ENCODE measurements at regions not wholly inside any gene's neighbourhood (a gene's known extent, or its start where the extent isn't known, plus 50 kb on each side); places are given as distances from the start of the nearest gene placed in this dataset.

DNA sequence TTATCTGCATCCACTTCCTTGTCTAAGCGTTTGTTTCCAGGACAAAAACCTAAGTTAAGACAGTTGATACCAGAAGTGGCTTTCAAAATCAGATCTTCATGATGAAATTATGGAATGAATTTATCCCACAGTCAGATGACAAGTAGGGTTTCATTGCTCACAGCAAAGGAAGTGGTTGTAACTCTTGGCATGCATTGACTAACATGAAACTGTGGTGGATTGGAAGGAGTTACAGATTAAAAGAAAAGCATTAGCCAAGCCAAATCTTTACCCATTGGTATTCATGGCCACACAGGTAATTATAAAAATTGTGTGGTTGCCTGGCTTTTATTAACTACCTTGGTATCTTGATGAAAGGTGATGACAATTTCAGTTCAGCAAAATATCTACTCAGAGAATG is 438.0 kb upstream of the NXPH2 start:
- no peak for TF ChIP-seq GATA2 (IDR thresholded peaks at IDR 0.05; ENCODE audit: low read depth, low read length)
- TF ChIP-seq GATA3 (IDR thresholded peaks at IDR 0.05; ENCODE audit: low read depth, low read length): no peak

DNA sequence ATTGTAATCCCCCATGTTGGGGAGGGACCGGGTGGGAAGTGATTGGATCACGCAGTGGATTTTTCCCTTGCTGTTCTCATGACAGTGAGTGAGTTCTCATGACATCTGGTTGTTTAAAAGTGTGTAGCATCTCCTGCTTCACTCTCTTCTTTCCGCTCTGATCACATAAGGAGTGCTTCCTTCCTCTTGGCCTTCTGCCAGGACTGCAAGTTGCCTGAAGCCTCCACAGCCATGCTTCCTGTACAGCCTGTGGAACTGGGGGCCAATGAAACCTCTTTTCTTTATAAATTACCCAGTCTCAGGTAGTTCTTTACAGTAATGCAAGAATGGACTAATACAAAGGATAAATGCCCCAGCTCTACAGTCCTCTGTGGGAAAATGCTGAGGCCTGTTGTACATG is 437.5 kb upstream of the NXPH2 start:
- TF ChIP-seq GATA3 (IDR thresholded peaks at IDR 0.05; ENCODE audit: low read depth, low read length): no peak
- TF ChIP-seq GATA2 (IDR thresholded peaks at IDR 0.05; ENCODE audit: low read depth, low read length): no peak

DNA sequence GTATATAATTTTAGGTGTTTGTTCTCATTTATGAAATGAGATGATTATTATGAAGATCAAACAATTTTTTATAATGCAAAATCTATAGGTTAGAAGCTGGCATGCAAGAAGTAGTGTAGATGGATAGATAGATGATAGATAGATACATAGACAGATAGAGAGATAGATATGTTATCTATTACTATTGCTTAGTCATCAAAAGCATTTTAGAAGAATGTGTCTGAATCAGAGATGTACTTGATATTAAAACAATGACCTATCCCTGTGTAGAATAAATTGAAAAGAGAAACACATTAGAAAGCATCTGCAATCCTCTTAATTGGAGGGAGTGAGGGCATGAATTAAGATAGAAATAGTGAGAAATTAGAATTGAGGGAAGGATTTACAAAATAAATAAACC is 436.2 kb upstream of the NXPH2 start:
- TF ChIP-seq GATA2 (IDR thresholded peaks at IDR 0.05; ENCODE audit: low read depth, low read length): no peak
- no peak for TF ChIP-seq GATA3 (IDR thresholded peaks at IDR 0.05; ENCODE audit: low read depth, low read length)

DNA sequence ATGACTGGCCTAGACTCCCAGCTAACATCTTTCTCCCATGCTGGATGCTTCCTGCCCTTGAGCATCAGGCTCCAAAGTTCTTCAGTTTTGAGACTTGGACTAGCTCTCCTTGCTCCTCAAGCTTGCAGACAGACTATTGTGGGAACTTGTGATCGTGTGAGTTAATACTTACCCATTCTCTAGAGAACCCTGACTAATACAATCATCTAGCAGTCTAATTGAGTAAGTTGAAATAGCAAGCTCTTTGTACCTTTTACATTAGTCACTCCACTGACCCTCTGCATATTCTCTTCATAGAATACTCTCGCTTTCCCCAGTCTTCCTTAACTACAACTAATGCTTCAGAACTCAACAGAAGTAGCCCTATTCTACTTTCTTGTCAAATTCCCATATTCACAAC is 434.6 kb upstream of the NXPH2 start:
- TF ChIP-seq GATA3 (IDR thresholded peaks at IDR 0.05; ENCODE audit: low read depth, low read length) (no peak), GATA2 (IDR thresholded peaks at IDR 0.05; ENCODE audit: low read depth, low read length) (no peak)

DNA sequence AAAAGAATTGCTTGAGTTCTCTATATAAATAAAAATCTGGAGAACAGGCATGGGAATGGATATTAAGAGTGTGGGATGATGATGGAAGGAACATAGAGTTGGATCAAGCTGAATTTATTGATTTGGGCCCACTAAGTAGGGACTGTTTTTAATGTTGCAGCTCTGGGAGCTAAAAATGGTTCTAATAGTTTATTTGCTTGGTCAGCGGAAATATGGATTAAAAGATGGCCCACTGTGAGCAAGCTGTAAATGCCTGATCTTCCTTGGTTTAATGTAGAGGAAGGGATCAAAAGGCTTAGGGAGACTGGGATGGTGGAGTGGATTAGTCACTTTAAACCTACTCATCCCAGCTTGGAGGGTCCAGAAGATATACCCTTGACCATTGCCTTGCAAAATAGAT is 429.4 kb upstream of the NXPH2 start:
- TF ChIP-seq GATA3 (IDR thresholded peaks at IDR 0.05; ENCODE audit: low read depth, low read length) (no peak), GATA2 (IDR thresholded peaks at IDR 0.05; ENCODE audit: low read depth, low read length) (no peak)

DNA sequence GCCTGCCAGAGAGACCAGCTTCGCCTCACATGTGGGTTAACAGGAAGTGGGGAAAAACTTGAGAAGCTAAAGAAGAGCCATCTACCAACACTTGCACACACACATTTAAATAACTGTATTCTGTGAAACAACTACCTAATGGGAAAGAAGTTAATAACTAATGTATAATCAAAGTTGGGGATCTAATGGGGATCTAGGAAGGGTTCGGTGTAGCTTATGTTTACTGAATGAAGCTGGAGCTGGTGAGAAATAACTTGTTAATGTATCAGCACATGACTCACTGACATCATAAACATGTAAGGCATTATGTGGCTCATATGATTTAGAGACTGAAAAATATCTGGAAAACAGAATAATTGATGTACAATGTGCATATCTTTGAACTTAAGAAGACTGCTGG is 421.3 kb upstream of the NXPH2 start:
- TF ChIP-seq GATA3 (IDR thresholded peaks at IDR 0.05; ENCODE audit: low read depth, low read length): no peak
- no peak for TF ChIP-seq GATA2 (IDR thresholded peaks at IDR 0.05; ENCODE audit: low read depth, low read length)

DNA sequence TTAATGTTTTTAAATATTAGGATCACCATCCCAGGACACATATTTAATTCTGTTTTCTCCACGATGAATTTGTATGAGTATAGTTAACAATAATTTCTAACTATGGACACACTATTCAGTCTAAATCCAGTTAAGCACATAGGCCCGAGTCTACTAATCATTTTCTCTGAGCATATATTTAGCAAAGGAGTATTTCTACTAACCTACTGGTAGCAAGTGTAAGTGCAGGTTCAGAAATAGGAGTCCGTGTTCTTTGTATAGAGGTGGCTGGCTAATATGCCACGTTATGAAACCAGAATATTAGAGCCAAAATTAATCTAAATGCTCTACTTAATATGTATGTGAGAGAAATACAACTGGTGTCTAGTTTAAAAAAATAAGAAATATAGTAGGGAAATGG is 416.6 kb upstream of the NXPH2 start:
- TF ChIP-seq GATA3 (IDR thresholded peaks at IDR 0.05; ENCODE audit: low read depth, low read length): no peak
- TF ChIP-seq GATA2 (IDR thresholded peaks at IDR 0.05; ENCODE audit: low read depth, low read length): no peak

DNA sequence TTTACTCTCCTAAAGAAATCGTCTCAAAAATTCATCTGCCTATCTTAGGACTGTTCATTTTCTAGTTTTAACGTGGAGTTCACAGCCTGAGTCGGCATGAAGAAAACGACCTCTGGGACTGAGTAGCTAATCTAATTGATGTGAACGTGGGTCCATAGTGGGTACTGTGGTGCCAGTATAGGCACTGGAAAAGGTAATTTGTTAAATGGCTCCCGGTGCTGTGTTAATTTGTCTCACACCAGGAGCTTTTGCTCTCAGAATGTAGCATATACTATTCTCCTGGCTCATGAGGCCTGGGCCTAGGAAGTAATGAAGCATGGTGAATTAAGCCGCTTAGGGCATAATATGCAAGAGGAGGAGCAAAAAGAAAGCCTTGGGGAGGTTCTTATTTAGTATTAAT is 414.4 kb upstream of the NXPH2 start:
- TF ChIP-seq GATA3 (IDR thresholded peaks at IDR 0.05; ENCODE audit: low read depth, low read length): no peak
- no peak for TF ChIP-seq GATA2 (IDR thresholded peaks at IDR 0.05; ENCODE audit: low read depth, low read length)

DNA sequence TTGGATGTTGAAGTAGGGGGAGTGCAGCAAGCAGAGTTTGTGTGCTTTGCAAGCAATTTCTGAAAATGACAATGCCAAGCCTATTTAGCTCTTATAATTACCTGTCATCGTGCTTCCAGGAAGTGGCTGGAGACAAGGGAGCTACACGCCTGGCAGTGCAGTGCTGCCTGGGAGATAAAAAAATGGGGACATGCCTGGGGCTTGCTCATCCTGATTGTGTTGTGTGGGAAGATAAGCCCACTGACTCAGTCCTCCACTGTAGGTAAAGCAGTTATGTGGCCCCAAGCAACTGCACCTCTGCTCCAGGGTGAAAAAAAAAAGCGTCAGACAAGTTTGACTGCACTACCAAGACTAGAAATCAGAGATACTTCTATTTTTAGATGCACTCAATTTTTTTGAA is 396.9 kb upstream of the NXPH2 start:
- no peak for TF ChIP-seq GATA2 (IDR thresholded peaks at IDR 0.05; ENCODE audit: low read depth, low read length)

DNA sequence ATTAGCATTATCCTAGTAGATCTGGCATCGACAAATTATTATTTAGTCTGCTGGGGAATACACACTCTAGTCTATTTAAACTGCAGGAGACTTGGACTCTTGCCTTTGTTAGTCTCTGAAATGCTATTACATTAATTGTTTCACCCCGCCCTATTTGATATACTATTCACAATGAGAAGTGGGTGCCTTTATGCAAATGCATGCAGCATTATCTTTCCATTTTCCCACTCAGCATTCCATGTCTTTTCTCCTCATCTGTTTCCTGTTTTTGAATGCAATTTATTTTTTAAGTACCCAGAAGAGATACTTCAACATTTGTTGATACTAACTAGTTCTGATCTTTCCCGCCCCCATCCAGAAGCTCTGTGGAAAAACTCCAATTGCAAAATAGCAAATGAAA is 395.3 kb upstream of the NXPH2 start:
- TF ChIP-seq GATA3 (IDR thresholded peaks at IDR 0.05; ENCODE audit: low read depth, low read length) (no peak), GATA2 (IDR thresholded peaks at IDR 0.05; ENCODE audit: low read depth, low read length) (no peak)

DNA sequence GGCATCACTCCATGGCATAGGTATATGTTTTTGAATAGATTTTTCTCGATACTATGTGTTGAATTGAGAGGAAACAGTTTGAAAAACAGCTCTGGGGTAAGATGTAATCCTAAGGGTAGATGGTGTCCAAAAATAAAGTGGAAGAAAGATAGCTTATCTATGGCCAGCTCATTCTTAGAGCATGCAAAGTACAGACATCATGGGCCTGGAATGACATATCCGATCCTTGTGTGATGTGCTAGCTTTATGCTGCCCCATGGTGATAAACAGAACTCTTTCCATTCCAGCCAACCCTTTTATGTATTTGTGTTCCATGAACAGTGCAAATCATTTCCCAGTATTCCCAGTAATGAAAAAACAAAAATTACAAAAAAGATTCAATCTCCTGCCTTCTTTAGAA is 390.2 kb upstream of the NXPH2 start:
- TF ChIP-seq GATA3 (IDR thresholded peaks at IDR 0.05; ENCODE audit: low read depth, low read length) (no peak), GATA2 (IDR thresholded peaks at IDR 0.05; ENCODE audit: low read depth, low read length) (no peak)

DNA sequence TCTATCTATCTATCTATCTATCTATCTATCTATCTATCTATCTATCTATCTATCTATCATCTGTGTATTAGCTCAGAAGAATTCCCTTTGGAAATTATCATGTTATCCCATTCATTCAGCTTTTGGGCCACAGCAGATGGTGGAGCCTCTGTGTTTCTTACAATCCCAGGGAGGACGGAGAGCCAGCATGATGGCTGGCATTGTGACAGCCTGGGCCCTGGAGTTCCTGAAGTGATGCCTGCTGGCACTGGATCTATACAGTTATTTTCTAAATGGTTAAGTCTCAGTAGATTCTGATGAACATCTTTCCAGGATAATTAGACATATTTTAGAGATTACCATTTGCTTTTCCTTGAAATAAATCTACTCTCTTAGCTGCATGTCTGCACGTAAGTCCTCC is 385.4 kb upstream of the NXPH2 start:
- TF ChIP-seq GATA2 (IDR thresholded peaks at IDR 0.05; ENCODE audit: low read depth, low read length) (no peak), GATA3 (IDR thresholded peaks at IDR 0.05; ENCODE audit: low read depth, low read length) (no peak)

DNA sequence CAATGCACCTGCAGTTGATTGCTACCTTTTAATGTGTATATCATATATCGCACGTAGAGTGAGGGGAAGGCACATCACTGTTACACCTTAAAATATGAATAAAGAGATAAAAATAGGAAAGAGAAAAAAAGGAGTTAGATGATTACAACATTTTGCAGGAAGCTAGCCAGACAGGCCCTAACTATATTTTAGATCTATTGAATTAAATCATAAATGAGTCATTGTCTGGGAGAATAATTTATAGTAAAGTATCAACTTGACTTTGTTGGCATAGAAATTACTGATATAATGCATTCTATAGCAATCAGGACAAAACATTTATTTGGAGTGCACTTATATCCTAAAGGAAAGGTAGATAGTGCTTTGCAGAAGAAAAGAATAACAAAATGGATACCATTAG is 384.9 kb upstream of the NXPH2 start:
- TF ChIP-seq GATA3 (IDR thresholded peaks at IDR 0.05; ENCODE audit: low read depth, low read length) (no peak), GATA2 (IDR thresholded peaks at IDR 0.05; ENCODE audit: low read depth, low read length) (no peak)

DNA sequence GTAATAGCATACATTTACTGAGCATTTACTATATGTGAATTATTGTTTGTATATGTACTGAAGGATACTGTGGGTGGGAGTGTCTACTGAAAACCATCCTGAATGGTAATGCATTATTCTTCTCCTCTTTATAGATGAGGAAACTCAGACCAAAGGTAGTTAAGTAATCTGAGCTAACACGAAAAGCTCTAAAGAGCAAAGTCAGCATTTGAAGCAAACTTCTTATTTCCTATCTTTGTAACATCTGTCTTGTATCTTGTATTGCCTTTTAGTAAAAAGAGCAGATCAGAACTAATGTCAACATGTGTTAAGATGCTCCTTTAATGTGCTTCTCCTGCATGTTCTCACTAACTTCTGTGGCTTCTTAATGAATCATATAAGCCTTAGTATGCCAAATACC is 382.8 kb upstream of the NXPH2 start:
- TF ChIP-seq GATA3 (IDR thresholded peaks at IDR 0.05; ENCODE audit: low read depth, low read length): no peak
- TF ChIP-seq GATA2 (IDR thresholded peaks at IDR 0.05; ENCODE audit: low read depth, low read length): no peak

DNA sequence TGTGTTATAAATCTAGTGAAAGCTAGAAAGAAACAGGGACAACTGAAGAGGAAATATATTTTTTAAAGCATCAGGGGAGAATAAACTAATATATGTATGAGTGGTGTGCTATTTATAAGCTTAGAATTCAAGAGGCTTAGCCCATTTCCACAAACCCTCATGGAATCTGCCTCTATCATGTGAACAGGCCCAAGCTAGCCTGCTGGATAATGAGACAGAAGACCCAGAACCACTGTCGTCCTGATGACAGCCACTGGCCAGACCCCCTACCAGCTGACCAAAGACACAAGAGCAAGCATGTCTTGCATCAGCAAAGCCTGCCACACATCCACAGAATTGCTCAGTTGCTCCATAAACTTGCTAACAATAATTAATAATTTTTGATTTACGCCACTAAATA is 382.3 kb upstream of the NXPH2 start:
- TF ChIP-seq GATA3 (IDR thresholded peaks at IDR 0.05; ENCODE audit: low read depth, low read length) (no peak), GATA2 (IDR thresholded peaks at IDR 0.05; ENCODE audit: low read depth, low read length) (no peak)

DNA sequence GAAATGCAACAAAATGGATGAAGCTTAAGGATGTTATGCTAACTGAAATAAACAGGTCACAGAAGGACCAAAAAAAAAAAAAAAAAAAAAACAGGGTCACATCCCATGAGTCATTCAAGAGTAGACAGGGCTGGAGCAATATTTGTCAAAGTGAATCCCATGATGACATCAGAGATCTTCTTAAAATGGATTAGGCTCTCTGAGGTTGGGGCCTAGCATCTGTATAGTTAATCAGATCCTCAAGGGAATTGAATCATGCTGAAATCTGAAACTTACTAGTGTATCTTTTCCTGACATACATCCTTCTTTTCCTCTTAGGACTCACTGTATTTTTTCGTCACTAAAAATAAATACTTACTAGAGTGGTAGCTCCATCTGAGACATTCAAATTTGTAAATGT is 380.6 kb upstream of the NXPH2 start:
- TF ChIP-seq GATA2 (IDR thresholded peaks at IDR 0.05; ENCODE audit: low read depth, low read length) (no peak), GATA3 (IDR thresholded peaks at IDR 0.05; ENCODE audit: low read depth, low read length) (no peak)

DNA sequence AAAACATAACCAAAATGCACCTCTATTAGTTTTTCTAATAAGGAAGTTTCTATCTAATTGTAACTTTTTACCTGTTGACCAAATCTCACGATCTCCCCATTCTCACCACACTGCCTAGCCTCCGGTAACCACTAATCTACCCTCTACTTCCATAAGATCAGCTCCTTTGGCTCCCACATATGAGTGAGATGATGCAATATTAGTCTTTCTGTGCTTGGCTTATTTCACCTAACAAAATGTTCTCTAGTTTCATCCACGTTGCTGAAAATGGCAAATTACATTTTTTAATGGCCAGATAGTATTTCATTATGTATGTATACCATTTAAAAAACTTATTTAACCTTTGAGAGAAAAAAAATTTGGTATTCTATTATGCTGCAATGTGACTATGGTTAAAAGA is 379.0 kb upstream of the NXPH2 start:
- TF ChIP-seq GATA2 (IDR thresholded peaks at IDR 0.05; ENCODE audit: low read depth, low read length) (no peak), GATA3 (IDR thresholded peaks at IDR 0.05; ENCODE audit: low read depth, low read length) (no peak)
